GM12878 (cell line): ENCODE measurements at regions not wholly inside any gene's neighbourhood (a gene's known extent, or its start where the extent isn't known, plus 50 kb on each side); places are given as distances from the start of the nearest gene placed in this dataset.

Experiments used
- CTCF ChIP-seq, 3 experiments: IDR thresholded peaks in 2 of 3; conservative IDR thresholded peaks in 1 of 3; 2 replicates each; pipeline ENCODE4 v1.5.1; 2011; ENCODE audit warnings: low read depth in 3 of 3, low read length in 3 of 3, mild to moderate bottlenecking in 3 of 3, control low read depth in 2 of 3, moderate library complexity in 2 of 3, inconsistent platforms in 1 of 3, mixed read lengths in 1 of 3; ENCODE audit not compliant: control insufficient read depth in 2 of 3, insufficient read depth in 1 of 3; ENCODE audit errors: extremely low read depth in 1 of 3
- ESRRA ChIP-seq: IDR thresholded peaks from 2 replicates; pipeline ENCODE4 v1.6.1; 2012; ENCODE audit warnings: mild to moderate bottlenecking, low read length, improper control_type of control experiment
- FOS ChIP-seq: IDR thresholded peaks from 3 replicates; pipeline ENCODE4 v1.6.1; 2011; ENCODE audit warnings: borderline replicate concordance; ENCODE audit not compliant: insufficient read length; ENCODE audit errors: extremely low read depth
- MAX ChIP-seq: IDR thresholded peaks from 2 replicates; pipeline ENCODE4 v1.6.1; 2012; ENCODE audit warnings: low read depth, low read length, improper control_type of control experiment
- NRF1 ChIP-seq: conservative IDR thresholded peaks from 2 replicates; pipeline ENCODE4 v1.6.1; 2011; ENCODE audit warnings: mild to moderate bottlenecking, low read depth, low read length, improper control_type of control experiment
- PBX3 ChIP-seq: IDR thresholded peaks from 2 replicates; pipeline ENCODE4 v1.6.1; 2011; ENCODE audit warnings: mild to moderate bottlenecking, low read depth, low read length, moderate library complexity; ENCODE audit not compliant: insufficient replicate concordance
- POLR2A ChIP-seq: IDR thresholded peaks from 2 replicates; pipeline ENCODE4 v1.6.1; 2011; ENCODE audit warnings: low read depth, mild to moderate bottlenecking, low read length
- POLR2AphosphoS5 ChIP-seq: IDR thresholded peaks from 2 replicates; pipeline ENCODE4 v1.6.1; 2011; ENCODE audit warnings: mild to moderate bottlenecking, low read length, inconsistent platforms
- POU2F2 ChIP-seq: IDR thresholded peaks from 3 replicates; pipeline ENCODE4 v1.6.1; 2011; ENCODE audit warnings: low read depth, mild to moderate bottlenecking, low read length, borderline replicate concordance
- SUZ12 ChIP-seq: fragments of 200-600 bp; sonication (generic); IDR thresholded peaks from one replicate; pipeline ENCODE4 v1.6.1; 2018; ENCODE audit warnings: antibody characterized with exemption, mild to moderate bottlenecking; ENCODE audit not compliant: unreplicated experiment
- TCF7 ChIP-seq: IDR thresholded peaks from 2 replicates; pipeline ENCODE4 v1.6.1; 2014; ENCODE audit warnings: antibody characterized with exemption, borderline replicate concordance
- ZBED1 ChIP-seq: IDR thresholded peaks from 2 replicates; pipeline ENCODE4 v1.6.1; 2016; ENCODE audit warnings: borderline replicate concordance
- ZNF687 ChIP-seq: fragments of 450-650 bp; IDR thresholded peaks from 2 replicates; pipeline ENCODE4 v1.6.1; 2017; ENCODE audit warnings: mild to moderate bottlenecking, moderate library complexity

- TF ChIP-seq MAX (no peak), POLR2AphosphoS5 (no peak), PBX3 (no peak), FOS (no peak), POU2F2 (no peak), POLR2A (no peak), SUZ12 (no peak), CTCF (IDR thresholded peaks at IDR 0.05 in 2 of 3, conservative IDR thresholded peaks at IDR 0.05 in 1 of 3; ENCODE audit: control insufficient read depth in 2 of 3, extremely low read depth in 1 of 3, insufficient read depth in 1 of 3, low read depth in 3 of 3, low read length in 3 of 3) (no peak), TCF7 (no peak), NRF1 (no peak), ZNF687 (no peak), ZBED1 (no peak), ESRRA (no peak)
Measured at GRCh38 chr14:53696217-53696965, 260.2 kb downstream of the BMP4 start.
